Nucleus accumbens (tissue), 56 donors: ENCODE measurements at regions not wholly inside any gene's neighbourhood (a gene's known extent, or its start where the extent isn't known, plus 50 kb on each side); places are given as distances from the start of the nearest gene placed in this dataset.
"Not testable (repeated sequence)": the region's sequence is repeated elsewhere in the genome, so short reads cannot be mapped to it uniquely, and the experiment has no call there.

Experiments used
- DNase-seq, 56 donors: peaks; one replicate each; lab custom pipeline; 2025; lab: John Stamatoyannopoulos, UW

DNA sequence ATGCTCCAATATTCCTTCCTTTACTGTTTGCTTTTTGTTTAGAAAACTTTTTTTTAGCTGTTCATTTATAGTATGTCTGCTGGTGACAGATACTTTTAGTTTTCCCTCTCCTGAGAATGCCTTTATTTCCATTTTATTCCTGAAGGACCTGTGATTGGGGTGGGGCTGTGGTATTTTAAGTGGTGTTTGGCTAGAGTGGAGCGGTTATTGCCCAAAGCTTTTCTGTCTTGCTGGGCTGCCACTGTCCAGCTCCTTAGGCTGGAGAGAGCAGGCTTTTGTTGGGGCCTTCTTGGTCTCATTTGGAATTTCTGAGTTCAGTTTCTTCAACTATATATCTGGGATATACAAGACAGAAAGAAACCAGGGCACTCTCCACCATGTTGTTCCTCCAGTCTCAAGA is 160.0 kb upstream of the PLGLB2 start:
- DNase-seq = not testable (repeated sequence)

- DNase-seq = not testable (repeated sequence)
Observed at GRCh38 chr2:87592974-87593373, 154.9 kb upstream of the PLGLB2 start.

DNA sequence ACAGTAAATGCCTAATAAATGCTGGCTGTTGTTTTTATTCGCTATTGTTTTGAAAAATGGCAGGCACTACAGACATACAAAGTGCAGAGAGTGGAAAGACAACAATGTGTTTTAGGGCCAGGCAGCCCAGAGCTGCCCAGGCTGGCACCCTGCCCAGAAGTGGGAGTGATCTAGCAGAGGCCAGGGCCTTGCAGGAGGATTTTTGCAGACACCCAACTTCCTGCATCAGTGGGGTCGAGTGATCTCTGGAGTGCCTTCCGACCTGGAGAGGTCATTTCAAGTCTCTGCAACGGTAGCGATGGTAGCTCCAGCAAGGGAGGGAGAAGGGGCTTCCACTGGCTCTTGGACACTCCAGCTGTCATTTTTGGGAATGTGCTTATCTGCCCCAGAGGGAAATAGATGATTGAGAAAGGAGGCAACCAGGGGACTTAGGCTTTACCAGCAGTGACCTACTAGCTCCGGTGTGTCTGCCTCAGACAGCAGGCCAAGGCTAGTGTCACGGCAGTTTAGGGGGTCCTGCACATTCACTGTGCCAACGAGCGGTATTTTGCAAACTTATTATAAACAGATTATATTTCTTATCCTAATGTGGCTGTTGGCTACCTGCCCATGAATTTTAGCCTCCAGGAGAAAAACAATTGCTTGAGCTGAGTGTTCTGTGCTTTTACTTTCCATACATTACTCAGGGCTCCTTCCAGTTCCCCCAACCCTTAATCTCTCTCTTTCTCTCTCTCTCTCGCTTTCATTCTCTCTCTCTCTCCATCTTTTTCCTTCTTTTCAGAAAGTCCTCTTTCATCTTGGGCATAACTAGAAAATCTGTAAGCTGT is 153.9 kb upstream of the PLGLB2 start:
- not testable (repeated sequence) for DNase-seq

DNA sequence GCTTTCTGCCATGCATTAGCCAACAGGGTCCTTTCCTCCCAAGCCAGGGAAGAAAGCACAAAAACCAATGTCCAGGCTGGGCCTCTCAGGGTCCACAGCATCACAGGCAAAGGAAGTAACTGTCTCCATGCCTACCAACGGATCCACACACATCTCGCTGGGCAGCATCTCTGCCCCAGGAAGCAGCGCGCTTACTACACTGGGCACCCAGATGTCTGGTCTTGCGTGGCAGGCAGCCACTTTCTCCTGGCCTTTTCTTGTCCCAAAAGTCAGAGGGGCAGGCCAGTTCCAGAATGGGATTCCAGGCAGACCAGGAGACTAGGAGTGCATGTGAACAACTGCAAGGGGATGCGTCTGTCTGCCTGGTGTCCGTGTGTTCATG is 153.3 kb upstream of the PLGLB2 start:
- DNase-seq = not testable (repeated sequence)

- DNase-seq = not testable (repeated sequence)
Observed at GRCh38 chr2:87595017-87595416, 152.9 kb upstream of the PLGLB2 start.

GRCh38 chr2:87600961-87601360 is 146.9 kb upstream of the PLGLB2 start:
- not testable (repeated sequence) for DNase-seq

DNA sequence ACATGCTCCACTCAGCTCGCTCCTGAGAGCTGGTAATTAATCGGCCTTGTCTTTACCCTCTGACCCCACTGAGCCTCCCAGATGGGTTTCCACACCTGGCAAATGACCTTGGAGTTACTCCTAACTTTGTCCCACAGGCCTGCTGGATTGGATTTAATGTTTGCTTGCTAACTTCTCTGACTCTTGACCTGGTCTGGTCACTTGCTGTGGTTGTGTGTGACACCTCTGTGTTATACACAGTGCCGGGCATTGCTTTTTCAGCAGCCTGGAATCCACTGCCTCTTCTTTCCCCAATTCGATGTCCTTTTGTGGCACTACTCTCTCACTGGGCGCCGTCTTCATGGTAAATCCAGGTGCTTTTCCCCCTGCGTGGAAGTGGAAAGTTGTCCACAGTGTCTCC is 145.8 kb upstream of the PLGLB2 start:
- DNase-seq = not testable (repeated sequence)

GRCh38 chr2:87602728-87603127 is 145.2 kb upstream of the PLGLB2 start:
- not testable (repeated sequence) for DNase-seq

DNA sequence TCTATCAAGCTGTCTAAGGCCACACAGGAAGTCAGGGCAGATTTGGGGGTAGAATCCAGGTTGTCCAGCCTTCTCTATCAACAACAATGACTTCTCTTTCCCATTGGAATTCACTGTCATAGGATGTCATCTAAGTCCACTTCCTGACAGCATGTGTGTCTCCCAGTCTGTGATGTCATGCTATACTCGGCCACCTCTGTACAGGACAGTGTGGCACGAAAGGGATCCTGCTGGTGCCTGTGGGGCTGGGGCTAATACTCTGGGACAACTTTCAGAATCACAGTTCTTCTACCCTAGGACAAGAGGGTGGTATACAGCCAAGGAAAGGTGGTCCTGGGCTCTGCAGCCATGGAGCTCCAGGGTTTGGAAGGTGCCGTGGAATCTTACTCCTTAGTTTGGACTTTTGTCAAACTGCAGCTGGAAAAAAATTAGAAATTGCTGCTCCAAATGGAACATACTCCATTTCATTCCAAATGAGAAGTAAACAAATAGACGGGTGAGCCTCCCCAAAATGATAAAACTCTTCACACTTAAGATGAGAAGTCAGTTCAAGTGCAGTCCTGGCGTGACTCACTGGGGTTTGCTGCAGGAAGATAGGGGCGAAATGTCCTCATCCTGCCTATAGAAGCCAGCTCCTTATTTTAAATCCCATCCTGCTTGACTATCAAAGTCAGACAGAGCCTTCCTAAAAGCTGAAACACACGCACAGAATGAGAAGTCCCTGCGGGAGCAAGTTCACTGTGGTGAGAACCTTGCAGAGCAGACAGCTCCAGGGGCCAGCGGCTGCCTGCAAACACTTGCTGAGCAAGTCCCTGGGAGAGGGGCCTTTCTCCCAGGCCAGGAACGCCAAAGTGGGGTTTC is 144.2 kb upstream of the PLGLB2 start:
- not testable (repeated sequence) for DNase-seq

GRCh38 chr2:87604279-87604818 is 143.5 kb upstream of the PLGLB2 start:
- DNase-seq = not testable (repeated sequence)

- not testable (repeated sequence) for DNase-seq
Observed at GRCh38 chr2:87604980-87605379, 142.9 kb upstream of the PLGLB2 start.

GRCh38 chr2:87608377-87609166 is 139.3 kb upstream of the PLGLB2 start:
- DNase-seq = not testable (repeated sequence)

DNA sequence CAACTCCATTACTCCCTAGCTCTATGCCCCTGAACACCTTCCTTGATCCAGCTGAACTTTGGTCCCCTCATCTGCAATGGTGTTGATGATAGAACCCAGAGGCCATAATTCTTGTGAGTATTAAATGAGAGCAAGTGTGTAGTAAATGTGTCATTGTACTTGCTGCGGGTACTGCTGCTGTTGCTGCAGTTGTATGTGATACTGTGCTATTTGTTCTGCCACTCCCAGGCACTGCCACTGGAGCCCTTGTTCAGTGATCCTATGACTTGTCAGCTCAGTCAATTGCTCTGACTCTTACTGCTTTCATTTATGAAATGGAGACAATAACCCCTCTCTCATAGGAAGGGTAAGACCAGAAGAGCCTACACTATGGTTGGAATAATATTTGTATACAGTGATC is 136.9 kb upstream of the PLGLB2 start:
- DNase-seq = not testable (repeated sequence)

DNA sequence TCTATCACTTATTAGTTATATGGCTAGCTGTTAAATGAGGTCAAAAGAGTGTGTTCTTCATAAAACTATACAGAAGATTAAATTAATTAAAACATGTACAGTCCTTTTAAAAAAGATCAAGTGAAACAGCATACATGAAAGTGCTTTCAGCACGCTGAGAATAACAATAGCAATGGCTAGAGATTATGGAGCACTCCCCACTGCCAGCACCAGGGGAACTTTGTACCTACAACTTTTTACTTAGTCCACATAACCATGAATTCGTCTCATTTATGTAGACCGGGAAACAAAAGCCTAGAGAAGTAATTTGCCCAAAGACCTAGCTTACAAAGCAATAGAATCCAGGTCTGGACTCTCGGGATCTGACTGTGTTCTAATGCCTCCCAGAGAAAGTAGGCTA is 136.5 kb upstream of the PLGLB2 start:
- DNase-seq = not testable (repeated sequence)

- not testable (repeated sequence) for DNase-seq
Observed at GRCh38 chr2:87611956-87612355, 135.9 kb upstream of the PLGLB2 start.

DNA sequence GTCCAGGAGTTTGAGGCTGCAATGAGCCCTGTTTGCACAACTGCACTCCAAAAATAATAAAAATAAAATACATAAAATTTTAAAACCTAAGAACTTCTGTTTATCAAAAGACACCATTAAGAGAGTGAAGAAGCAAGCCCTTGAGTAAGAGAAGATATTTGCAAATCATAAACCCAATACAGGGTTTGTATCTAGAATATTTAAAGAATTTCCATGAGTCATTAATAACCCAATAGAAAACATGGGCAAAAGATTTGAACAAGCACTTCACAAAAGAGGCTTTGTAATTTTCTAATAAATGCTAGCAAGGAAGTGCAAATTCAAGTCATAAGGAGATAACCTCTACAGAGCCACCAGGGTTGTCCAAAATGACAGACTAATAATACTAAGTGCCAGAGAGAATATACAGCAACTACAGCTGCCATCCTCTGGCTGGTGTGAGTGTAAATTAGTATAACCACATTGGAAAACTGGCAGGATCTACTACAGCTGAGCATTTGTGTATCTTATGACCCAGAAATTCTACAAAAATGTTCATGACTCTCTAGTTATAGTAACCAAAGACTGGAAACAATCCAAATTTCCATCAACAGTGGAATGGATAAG is 133.0 kb upstream of the PLGLB2 start:
- not testable (repeated sequence) for DNase-seq

- DNase-seq = not testable (repeated sequence)
Observed at GRCh38 chr2:87619121-87619520, 128.8 kb upstream of the PLGLB2 start.

GRCh38 chr2:87621139-87621538 is 126.7 kb upstream of the PLGLB2 start:
- DNase-seq = not testable (repeated sequence)

DNA sequence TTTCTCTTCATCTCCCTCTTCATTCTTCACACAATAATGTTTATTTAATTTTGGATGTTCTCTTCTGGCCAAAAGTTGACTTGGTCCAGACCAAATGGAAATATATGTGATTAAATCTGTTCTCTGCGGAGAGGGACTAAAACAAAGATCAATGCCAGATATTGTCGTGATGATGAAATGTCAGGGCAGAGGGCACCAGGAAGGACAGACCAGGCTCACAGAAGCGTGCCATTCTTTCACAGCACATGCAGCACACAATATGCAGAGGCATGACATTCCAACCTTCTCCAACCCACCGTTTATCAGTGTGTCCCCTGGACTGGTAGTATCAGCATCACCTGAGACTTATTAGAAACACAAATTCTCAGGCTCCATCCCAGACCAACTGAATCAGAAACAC is 125.2 kb upstream of the PLGLB2 start:
- not testable (repeated sequence) for DNase-seq
